HCT116 (cell line): ENCODE measurements at regions not wholly inside any gene's neighbourhood (a gene's known extent, or its start where the extent isn't known, plus 50 kb on each side); places are given as distances from the start of the nearest gene placed in this dataset.

Experiments
- ATAC-seq: fragments of 200-7000 bp; cut with Tn5 transposase; 2 replicates; pipeline ENCODE4 v1.9.1; 2020; ENCODE audit warnings: mild to moderate bottlenecking, moderate library complexity
- BruUV-seq: library from RNA; stranded (reverse); fragments of 400-500 nt; replicated peaks from 2 replicates; lab custom pipeline; 2021; lab: Mats Ljungman, UMichigan
- CTCF ChIA-PET: fragments of 300-600 bp; sonication (Branson Sonifier 250); formaldehyde crosslinking; loops from one replicate; lab custom pipeline; 2021; ENCODE audit warnings: antibody characterized with exemption; lab: Charles Lee
- POLR2A ChIA-PET: fragments of 300-600, 350-600 bp; sonication (Branson Sonifier 250); formaldehyde crosslinking; loops from one replicate; lab custom pipeline; 2021; ENCODE audit warnings: antibody characterized with exemption; lab: Charles Lee
- RAD21 ChIA-PET, 2 experiments: fragments of 300-600 bp; sonication (Branson Sonifier 250); formaldehyde crosslinking; loops; one replicate each; lab custom pipeline; 2023; ENCODE audit warnings: low total read pairs in 2 of 2; ENCODE audit not compliant: uncharacterized antibody in 2 of 2, unreplicated experiment in 2 of 2, low non-redundant PET in 1 of 2; lab: Charles Lee
- DNase-seq: peaks from one replicate; pipeline ENCODE4 v3.0.0-alpha.2; 2010; ENCODE audit warnings: low read depth, low spot score
- H2AFZ ChIP-seq: fragments of 200-600 bp; shearing (Covaris generic), sonication (generic); 2 replicates; pipeline ENCODE4 v1.6.1; 2017; ENCODE audit warnings: low read depth, mixed run types, mixed read lengths, antibody characterized with exemption, low read length; ENCODE audit not compliant: poor library complexity, severe bottlenecking
- H3K27ac ChIP-seq: 2 replicates; pipeline ENCODE4 v1.5.1; 2012; ENCODE audit warnings: low read depth, low read length
- H3K27me3 ChIP-seq: fragments of 200-600 bp; sonication (generic); 2 replicates; pipeline ENCODE4 v1.6.1; 2016; ENCODE audit warnings: mixed run types, low read length, mixed read lengths; ENCODE audit not compliant: insufficient read depth
- H3K36me3 ChIP-seq, 2 experiments: fragments of 200-500 bp in 1 of 2; fragments of 200-600 bp in 1 of 2; sonication (Bioruptor generic) in 1 of 2; sonication (generic) in 1 of 2; 2 replicates each; pipeline versions ENCODE4 v1.5.1 to v1.6.1; 2014 to 2016; ENCODE audit warnings: low read length in 2 of 2, inconsistent platforms in 1 of 2, mixed read lengths in 1 of 2, mixed run types in 1 of 2; ENCODE audit not compliant: insufficient read depth in 2 of 2, control insufficient read depth in 1 of 2
- H3K4me1 ChIP-seq, 2 experiments: fragments of 200-600 bp in 1 of 2; sonication (generic) in 1 of 2; 2 replicates each; pipeline versions ENCODE4 v1.5.1 to v1.6.1; 2012 to 2017; ENCODE audit warnings: low read length in 2 of 2, inconsistent platforms in 1 of 2, mild to moderate bottlenecking in 1 of 2, mixed read lengths in 1 of 2, mixed run types in 1 of 2, moderate library complexity in 1 of 2; ENCODE audit not compliant: insufficient read depth in 2 of 2, control insufficient read depth in 1 of 2
- H3K4me2 ChIP-seq: fragments of 200-600 bp; sonication (generic); 2 replicates; pipeline ENCODE4 v1.6.1; 2017; ENCODE audit warnings: mixed run types, low read length, mixed read lengths
- H3K4me3 ChIP-seq, 2 experiments: fragments of 200-600 bp in 1 of 2; sonication (generic) in 1 of 2; replicated peaks in 1 of 2; 2 replicates each; pipeline ENCODE4 v1.5.1; 2011 to 2016; ENCODE audit warnings: low read length in 2 of 2, control low read depth in 1 of 2, low read depth in 1 of 2, mild to moderate bottlenecking in 1 of 2, mixed read lengths in 1 of 2, mixed run types in 1 of 2
- H3K79me2 ChIP-seq: fragments of 200-600 bp; sonication (generic); 2 replicates; pipeline ENCODE4 v1.6.1; 2017; ENCODE audit warnings: mild to moderate bottlenecking, mixed run types, low read length, moderate library complexity, mixed read lengths; ENCODE audit not compliant: insufficient read depth
- H3K9ac ChIP-seq: fragments of 200-600 bp; sonication (generic); 2 replicates; pipeline ENCODE4 v1.6.1; 2016; ENCODE audit warnings: low read length, mixed read lengths
- H3K9me2 ChIP-seq: fragments of 200-600 bp; sonication (generic), shearing (Covaris generic); 2 replicates; pipeline ENCODE4 v1.6.1; 2017; ENCODE audit warnings: mixed run types, mild to moderate bottlenecking, moderate library complexity; ENCODE audit not compliant: insufficient read depth
- H3K9me3 ChIP-seq, 2 experiments: fragments of 200-500 bp in 1 of 2; fragments of 200-600 bp in 1 of 2; sonication (Bioruptor generic) in 1 of 2; sonication (generic) in 1 of 2; 2 replicates each; pipeline ENCODE4 v1.6.1; 2014 to 2017; ENCODE audit warnings: low read length in 2 of 2, mixed read lengths in 2 of 2, inconsistent platforms in 1 of 2, low read depth in 1 of 2, mild to moderate bottlenecking in 1 of 2, mixed run types in 1 of 2, moderate library complexity in 1 of 2; ENCODE audit not compliant: control insufficient read depth in 1 of 2, insufficient read depth in 1 of 2
- H4K20me1 ChIP-seq: fragments of 200-600 bp; sonication (generic), shearing (Covaris generic); 2 replicates; pipeline ENCODE4 v1.6.1; 2017; ENCODE audit warnings: mixed run types, mild to moderate bottlenecking, moderate library complexity; ENCODE audit not compliant: insufficient read depth
- ATF3 ChIP-seq: IDR thresholded peaks from 2 replicates; pipeline ENCODE4 v1.6.1; 2012
- CBX3 ChIP-seq: IDR thresholded peaks from 2 replicates; pipeline ENCODE4 v1.6.1; 2012; ENCODE audit warnings: low read depth
- CEBPB ChIP-seq: IDR thresholded peaks from 2 replicates; pipeline ENCODE4 v1.6.1; 2012; ENCODE audit warnings: low read depth
- ELF1 ChIP-seq: IDR thresholded peaks from 2 replicates; pipeline ENCODE4 v1.6.1; 2012; ENCODE audit warnings: low read depth, borderline replicate concordance
- EZH2phosphoT487 ChIP-seq: fragments of 200-600 bp; IDR thresholded peaks from 2 replicates; pipeline ENCODE4 v1.6.1; 2018; ENCODE audit warnings: antibody characterized with exemption, borderline replicate concordance
- POLR2AphosphoS5 ChIP-seq: IDR thresholded peaks from 2 replicates; pipeline ENCODE4 v1.6.1; 2011; ENCODE audit warnings: mild to moderate bottlenecking, low read depth, low read length, moderate library complexity
- RAD21 ChIP-seq: IDR thresholded peaks from 2 replicates; pipeline ENCODE4 v1.6.1; 2012; ENCODE audit warnings: low read depth, mild to moderate bottlenecking
- SIN3A ChIP-seq: IDR thresholded peaks from 2 replicates; pipeline ENCODE4 v1.6.1; 2012; ENCODE audit warnings: low read depth
- SP1 ChIP-seq: IDR thresholded peaks from 2 replicates; pipeline ENCODE4 v1.6.1; 2012; ENCODE audit warnings: low read depth
- SRF ChIP-seq: IDR thresholded peaks from 2 replicates; pipeline ENCODE4 v1.6.1; 2012; ENCODE audit warnings: low read depth
- YY1 ChIP-seq: IDR thresholded peaks from 2 replicates; pipeline ENCODE4 v1.6.1; 2011; ENCODE audit warnings: low read length, low read depth, moderate library complexity, mild to moderate bottlenecking; ENCODE audit not compliant: insufficient replicate concordance; ENCODE audit errors: extremely low read depth
- ZBTB33 ChIP-seq: IDR thresholded peaks from 2 replicates; pipeline ENCODE4 v1.6.1; 2011; ENCODE audit warnings: mild to moderate bottlenecking, low read length, moderate library complexity; ENCODE audit not compliant: insufficient replicate concordance; ENCODE audit errors: extremely low read depth
- ZFX ChIP-seq: fragments of 450-650 bp; IDR thresholded peaks from 2 replicates; pipeline ENCODE4 v1.6.1; 2017
- ZNF274 ChIP-seq: fragments of 200-500 bp; sonication (Bioruptor generic); IDR thresholded peaks from 2 replicates; pipeline ENCODE4 v1.6.1; 2014; ENCODE audit warnings: mild to moderate bottlenecking, low read depth, low read length, inconsistent platforms
- intact Hi-C: fragments of 100-400 bp; cut with micrococcal nuclease; formaldehyde crosslinking; loops from 2 replicates; pipeline ENCODE4 v1.10.0; 2022
- TF ChIP-seq, protein P1 (sequence below): IDR thresholded peaks from 2 replicates; pipeline ENCODE4 v1.6.1; 2012
- TF ChIP-seq, protein P2 (sequence below), 3 experiments: fragments of 200-600 bp in 1 of 3; sonication (generic) in 1 of 3; IDR thresholded peaks in 2 of 3; conservative IDR thresholded peaks in 1 of 3; 2 replicates each; pipeline ENCODE4 v1.5.1; 2012 to 2017; ENCODE audit warnings: low read depth in 2 of 3, low read length in 2 of 3, antibody characterized with exemption in 1 of 3, borderline replicate concordance in 1 of 3, control low read depth in 1 of 3, mild to moderate bottlenecking in 1 of 3, mixed read lengths in 1 of 3, mixed run types in 1 of 3, moderate library complexity in 1 of 3; ENCODE audit not compliant: insufficient read depth in 1 of 3

GRCh38 chr15:29556380-29556779 lies 265.9 kb downstream of the TJP1 start:
- Histone ChIP-seq H3K4me2 (no peak overlapping the region), H3K4me3 (no peak overlapping the region), H3K79me2 (no peaks in the 10 kb centered on the region), H4K20me1 (no peaks in the 10 kb centered on the region), H3K27ac (no peak overlapping the region), H3K4me1 (no peaks in the 10 kb centered on the region), H3K9ac (no peak overlapping the region)
- no peak for DNase-seq
- intact Hi-C loops, result no loop called here
- RAD21 ChIA-PET, result no interaction called here
- BruUV-seq, result no TSS peak
- TF ChIP-seq RAD21, result no peak
- no peak for TF ChIP-seq ELF1
- TF ChIP-seq ZFX, result no peak
- no peak for TF ChIP-seq CBX3
- TF ChIP-seq, all 23 proteins: peak for 0
- CTCF ChIA-PET, result no interaction called here
- POLR2A ChIA-PET, result no interaction called here
- Histone ChIP-seq H3K9me3 (no peaks in the 10 kb centered on the region), H2AFZ (no peak overlapping the region), H3K36me3 (no peaks in the 10 kb centered on the region), H3K27me3 (peaks cover 70% of the 10 kb centered on the region), H3K9me2 (no peaks in the 10 kb centered on the region)
- ATAC-seq, result no peak

- Histone ChIP-seq H3K4me2 (no peak overlapping the region), H3K27me3 (peaks cover 76% of the 10 kb centered on the region), H3K36me3 (no peaks in the 10 kb centered on the region), H3K9ac (no peak overlapping the region), H3K79me2 (no peaks in the 10 kb centered on the region), H3K27ac (no peak overlapping the region), H3K4me3 (no peak overlapping the region), H4K20me1 (no peaks in the 10 kb centered on the region), H2AFZ (no peak overlapping the region), H3K4me1 (no peaks in the 10 kb centered on the region), H3K9me3 (no peaks in the 10 kb centered on the region), H3K9me2 (no peaks in the 10 kb centered on the region)
- RAD21 ChIA-PET, result no interaction called here
- BruUV-seq, result no TSS peak
- ATAC-seq (no peak), DNase-seq (no peak)
- CTCF ChIA-PET, result no interaction called here
- POLR2A ChIA-PET, result no interaction called here
- intact Hi-C loops, result no loop called here
- TF ChIP-seq, protein P1, sequence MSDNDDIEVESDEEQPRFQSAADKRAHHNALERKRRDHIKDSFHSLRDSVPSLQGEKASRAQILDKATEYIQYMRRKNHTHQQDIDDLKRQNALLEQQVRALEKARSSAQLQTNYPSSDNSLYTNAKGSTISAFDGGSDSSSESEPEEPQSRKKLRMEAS, result no peak
- TF ChIP-seq CBX3 (no peak), ZNF274 (no peak), CEBPB (no peak), SP1 (no peak), YY1 (no peak), ZBTB33 (no peak), SRF (no peak), EZH2phosphoT487 (no peak), SIN3A (no peak), ATF3 (no peak), POLR2AphosphoS5 (no peak), ZFX (no peak), RAD21 (no peak), ELF1 (no peak)
- TF ChIP-seq, protein P2, sequence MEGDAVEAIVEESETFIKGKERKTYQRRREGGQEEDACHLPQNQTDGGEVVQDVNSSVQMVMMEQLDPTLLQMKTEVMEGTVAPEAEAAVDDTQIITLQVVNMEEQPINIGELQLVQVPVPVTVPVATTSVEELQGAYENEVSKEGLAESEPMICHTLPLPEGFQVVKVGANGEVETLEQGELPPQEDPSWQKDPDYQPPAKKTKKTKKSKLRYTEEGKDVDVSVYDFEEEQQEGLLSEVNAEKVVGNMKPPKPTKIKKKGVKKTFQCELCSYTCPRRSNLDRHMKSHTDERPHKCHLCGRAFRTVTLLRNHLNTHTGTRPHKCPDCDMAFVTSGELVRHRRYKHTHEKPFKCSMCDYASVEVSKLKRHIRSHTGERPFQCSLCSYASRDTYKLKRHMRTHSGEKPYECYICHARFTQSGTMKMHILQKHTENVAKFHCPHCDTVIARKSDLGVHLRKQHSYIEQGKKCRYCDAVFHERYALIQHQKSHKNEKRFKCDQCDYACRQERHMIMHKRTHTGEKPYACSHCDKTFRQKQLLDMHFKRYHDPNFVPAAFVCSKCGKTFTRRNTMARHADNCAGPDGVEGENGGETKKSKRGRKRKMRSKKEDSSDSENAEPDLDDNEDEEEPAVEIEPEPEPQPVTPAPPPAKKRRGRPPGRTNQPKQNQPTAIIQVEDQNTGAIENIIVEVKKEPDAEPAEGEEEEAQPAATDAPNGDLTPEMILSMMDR (IDR thresholded peaks at IDR 0.05 in 2 of 3, conservative IDR thresholded peaks at IDR 0.05 in 1 of 3; ENCODE audit: borderline replicate concordance in 1 of 3, insufficient read depth in 1 of 3, low read depth in 2 of 3, low read length in 2 of 3), result no peak
Observed at GRCh38 chr15:29554531-29554930, 267.7 kb downstream of the TJP1 start.
